ENCODE measurements at regions not wholly inside any gene's neighbourhood (a gene's known extent, or its start where the extent isn't known, plus 50 kb on each side); places are given as distances from the start of the nearest gene placed in this dataset.

DNA sequence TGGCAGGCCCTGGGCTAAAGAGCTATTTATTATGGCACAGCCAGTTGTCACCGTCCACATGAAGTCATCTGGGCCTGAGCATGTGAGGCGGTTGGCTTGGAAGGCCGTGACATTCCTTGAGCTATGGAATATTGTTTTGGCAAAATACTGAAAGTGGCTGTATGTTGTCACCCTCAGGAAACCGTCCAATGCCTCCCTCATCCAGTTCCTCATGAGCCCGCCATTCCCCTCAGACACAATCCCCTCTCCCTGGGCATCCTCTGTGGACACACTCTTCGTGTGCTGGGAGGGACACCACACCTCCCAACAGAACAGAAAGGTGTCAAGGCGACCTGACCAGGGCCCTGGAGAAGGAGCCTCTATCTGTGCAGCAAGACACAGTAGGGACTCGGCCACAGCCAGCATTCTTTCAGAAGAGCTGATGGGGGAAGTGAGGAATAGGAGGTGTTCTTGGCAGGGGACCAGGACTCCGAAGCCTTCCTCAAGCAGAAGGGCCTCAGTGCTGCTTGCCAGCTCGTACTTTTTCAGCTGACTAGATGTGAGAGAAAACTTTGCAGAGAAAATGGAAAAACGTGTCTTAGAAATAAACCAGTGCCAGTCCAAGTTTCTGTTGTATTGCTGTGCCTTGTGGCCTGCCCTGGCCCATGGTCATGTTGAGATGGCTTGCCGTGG, 120.5 kb downstream of the SOD2 start:
- no peak overlapping the region for H3K27ac ChIP-seq
- TF ChIP-seq CTCF (conservative IDR thresholded peaks at IDR 0.05) = no peak

DNA sequence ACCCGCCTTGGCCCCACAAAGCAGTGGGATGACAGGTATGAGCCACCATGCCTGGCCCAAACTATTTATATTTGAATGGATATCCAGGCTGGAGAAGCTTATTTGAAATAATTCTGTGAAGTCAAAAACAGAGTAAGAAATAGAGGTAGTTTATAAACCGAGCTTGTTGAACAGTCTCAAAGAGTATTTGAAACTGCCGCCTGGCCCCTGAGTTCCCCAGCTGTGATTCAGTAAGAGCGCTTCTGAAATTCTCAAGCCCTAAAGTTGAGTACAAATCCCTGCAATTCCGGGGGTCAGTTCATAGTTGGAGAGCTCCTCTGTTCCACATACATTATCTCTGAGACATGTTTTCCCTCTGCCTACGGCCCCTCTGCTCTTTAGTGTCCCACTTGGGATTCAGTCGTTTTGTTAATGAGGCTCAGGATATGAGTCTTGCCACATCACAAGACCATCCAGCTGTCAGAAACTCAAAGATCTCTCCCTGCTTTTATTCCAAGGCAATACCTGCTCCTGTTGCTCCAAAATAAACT, 127.8 kb downstream of the SOD2 start:
- no peak overlapping the region for H3K27ac ChIP-seq

GRCh38 chr6:159564456-159564855, 128.6 kb downstream of the SOD2 start:
- H3K27ac ChIP-seq = no peak overlapping the region
- TF ChIP-seq CTCF (conservative IDR thresholded peaks at IDR 0.05) = no peak

More for the DNA sequence above, 127.8 kb downstream of the SOD2 start:
- TF ChIP-seq CTCF (conservative IDR thresholded peaks at IDR 0.05) = no peak

GRCh38 chr6:159557031-159557430, 136.0 kb downstream of the SOD2 start:
- no peak overlapping the region for H3K27ac ChIP-seq
- TF ChIP-seq CTCF (conservative IDR thresholded peaks at IDR 0.05) = no peak

DNA sequence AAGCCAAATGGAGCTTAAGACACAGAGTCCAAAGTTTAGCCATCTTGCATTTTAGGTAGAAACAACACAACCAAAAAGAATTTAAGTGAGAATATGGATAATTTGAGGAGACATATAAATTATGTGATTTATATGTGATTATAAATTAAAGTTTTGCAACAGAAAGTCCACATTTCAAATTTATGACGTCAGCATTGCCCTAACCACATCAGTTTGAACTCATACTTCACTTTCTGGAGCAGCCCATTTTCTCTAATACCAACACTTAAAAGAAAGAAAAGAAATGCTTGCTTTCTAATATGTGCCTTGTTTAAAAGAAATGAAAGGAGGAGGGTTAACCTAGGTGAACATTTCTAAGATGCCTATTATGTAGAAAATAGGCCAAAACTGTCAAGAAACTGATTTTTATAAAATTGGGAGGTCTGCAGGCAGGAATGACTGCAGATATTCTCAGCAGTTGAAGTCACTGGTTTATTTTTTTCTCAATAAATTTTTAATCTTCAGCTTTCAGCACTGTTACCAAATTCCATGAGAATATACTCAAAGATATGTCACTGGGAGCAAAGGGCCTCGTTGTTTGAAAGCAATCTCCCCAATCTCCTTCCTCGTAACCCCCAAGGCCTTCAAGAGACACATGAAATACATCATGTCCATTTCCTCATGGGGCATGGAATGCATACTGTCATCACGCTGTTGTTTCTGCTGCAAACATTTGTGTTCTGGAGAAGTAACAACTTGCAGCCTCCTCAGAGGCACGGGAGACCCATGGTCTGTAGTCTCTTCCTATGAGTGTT, 137.8 kb downstream of the SOD2 start:
- no peak for TF ChIP-seq CTCF (conservative IDR thresholded peaks at IDR 0.05)
- no peak overlapping the region for H3K27ac ChIP-seq

DNA sequence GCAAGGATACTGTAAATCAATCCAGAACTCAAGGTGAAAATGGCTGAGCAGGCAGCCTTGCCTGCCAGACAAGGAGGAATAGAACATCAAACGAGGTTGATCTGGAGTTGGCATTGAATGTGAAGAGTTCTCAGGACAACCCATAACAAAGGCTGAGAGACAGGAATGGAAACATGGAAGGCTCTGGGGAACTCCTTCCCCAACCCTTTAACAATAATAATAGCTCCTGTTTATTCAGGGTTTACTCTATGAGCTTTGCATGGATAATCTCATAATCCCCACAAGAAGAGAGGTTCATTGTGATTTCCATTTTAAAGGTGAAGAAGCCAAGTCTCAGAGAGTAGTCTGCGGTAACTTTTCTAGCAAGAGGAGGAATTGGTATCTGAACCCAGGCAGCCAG, 151.7 kb downstream of the SOD2 start:
- no peak overlapping the region for H3K27ac ChIP-seq
- TF ChIP-seq CTCF (conservative IDR thresholded peaks at IDR 0.05) = no peak

- H3K27ac ChIP-seq = no peak overlapping the region
- no peak for TF ChIP-seq CTCF (conservative IDR thresholded peaks at IDR 0.05)
These were observed 152.2 kb downstream of the SOD2 start for GRCh38 chr6:159540883-159541282.
